ENCODE measurements at regions not wholly inside any gene's neighbourhood (a gene's known extent, or its start where the extent isn't known, plus 50 kb on each side); places are given as distances from the start of the nearest gene placed in this dataset.

- no peak for DNase-seq (ENCODE audit: low read depth)
- no peak overlapping the region for H3K4me3 ChIP-seq (ENCODE audit: low read depth, low read length)
- TF ChIP-seq MAX (IDR thresholded peaks at IDR 0.05; ENCODE audit: low read depth, low read length) (no peak), POLR2A (IDR thresholded peaks at IDR 0.05; ENCODE audit: extremely low read depth, insufficient read length) (no peak), MYC (IDR thresholded peaks at IDR 0.05; ENCODE audit: low read depth, low read length) (no peak)
- TF ChIP-seq, protein P1, sequence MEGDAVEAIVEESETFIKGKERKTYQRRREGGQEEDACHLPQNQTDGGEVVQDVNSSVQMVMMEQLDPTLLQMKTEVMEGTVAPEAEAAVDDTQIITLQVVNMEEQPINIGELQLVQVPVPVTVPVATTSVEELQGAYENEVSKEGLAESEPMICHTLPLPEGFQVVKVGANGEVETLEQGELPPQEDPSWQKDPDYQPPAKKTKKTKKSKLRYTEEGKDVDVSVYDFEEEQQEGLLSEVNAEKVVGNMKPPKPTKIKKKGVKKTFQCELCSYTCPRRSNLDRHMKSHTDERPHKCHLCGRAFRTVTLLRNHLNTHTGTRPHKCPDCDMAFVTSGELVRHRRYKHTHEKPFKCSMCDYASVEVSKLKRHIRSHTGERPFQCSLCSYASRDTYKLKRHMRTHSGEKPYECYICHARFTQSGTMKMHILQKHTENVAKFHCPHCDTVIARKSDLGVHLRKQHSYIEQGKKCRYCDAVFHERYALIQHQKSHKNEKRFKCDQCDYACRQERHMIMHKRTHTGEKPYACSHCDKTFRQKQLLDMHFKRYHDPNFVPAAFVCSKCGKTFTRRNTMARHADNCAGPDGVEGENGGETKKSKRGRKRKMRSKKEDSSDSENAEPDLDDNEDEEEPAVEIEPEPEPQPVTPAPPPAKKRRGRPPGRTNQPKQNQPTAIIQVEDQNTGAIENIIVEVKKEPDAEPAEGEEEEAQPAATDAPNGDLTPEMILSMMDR (IDR thresholded peaks at IDR 0.05; ENCODE audit: low read depth, low read length), result no peak
Observed at GRCh38 chr7:85522070-85522469, 335.2 kb upstream of the SEMA3D start.

GRCh38 chr7:85521108-85521694, 334.3 kb upstream of the SEMA3D start:
- DNase-seq (ENCODE audit: low read depth), result no peak
- TF ChIP-seq, protein P1 (IDR thresholded peaks at IDR 0.05; ENCODE audit: low read depth, low read length), result no peak
- no peak for TF ChIP-seq POLR2A (IDR thresholded peaks at IDR 0.05; ENCODE audit: extremely low read depth, insufficient read length)
- no peak for TF ChIP-seq MAX (IDR thresholded peaks at IDR 0.05; ENCODE audit: low read depth, low read length)
- TF ChIP-seq MYC (IDR thresholded peaks at IDR 0.05; ENCODE audit: low read depth, low read length), result no peak
- H3K4me3 ChIP-seq (ENCODE audit: low read depth, low read length), result no peak overlapping the region

- no peak for TF ChIP-seq MAX (IDR thresholded peaks at IDR 0.05; ENCODE audit: low read depth, low read length)
- TF ChIP-seq MYC (IDR thresholded peaks at IDR 0.05; ENCODE audit: low read depth, low read length), result no peak
- TF ChIP-seq, protein P1 (IDR thresholded peaks at IDR 0.05; ENCODE audit: low read depth, low read length), result no peak
- TF ChIP-seq POLR2A (IDR thresholded peaks at IDR 0.05; ENCODE audit: extremely low read depth, insufficient read length), result no peak
- DNase-seq (ENCODE audit: low read depth), result no peak
- H3K4me3 ChIP-seq (ENCODE audit: low read depth, low read length), result no peak overlapping the region
Observed at GRCh38 chr7:85520175-85520574, 333.3 kb upstream of the SEMA3D start.

DNA sequence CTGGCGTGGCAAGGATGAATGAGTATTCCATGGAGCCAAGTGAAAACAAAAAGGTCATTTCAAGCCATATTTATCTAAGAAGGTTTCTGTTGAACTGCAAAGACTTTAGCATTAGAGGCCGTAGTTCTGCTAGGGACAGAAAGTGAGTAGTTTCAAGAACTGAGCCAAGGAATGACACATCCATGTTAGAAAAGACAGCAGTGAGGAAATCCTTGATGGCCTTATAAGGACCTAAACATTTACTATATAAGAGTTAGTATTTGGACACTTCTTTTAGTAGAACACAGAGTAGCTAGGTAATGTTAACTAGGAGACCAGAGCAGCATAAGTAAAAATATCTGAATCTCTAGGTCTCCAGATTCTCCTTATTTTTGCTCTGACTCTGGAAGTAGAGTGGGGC, 329.8 kb upstream of the SEMA3D start:
- no peak for DNase-seq (ENCODE audit: low read depth)
- no peak for TF ChIP-seq POLR2A (IDR thresholded peaks at IDR 0.05; ENCODE audit: extremely low read depth, insufficient read length)

DNA sequence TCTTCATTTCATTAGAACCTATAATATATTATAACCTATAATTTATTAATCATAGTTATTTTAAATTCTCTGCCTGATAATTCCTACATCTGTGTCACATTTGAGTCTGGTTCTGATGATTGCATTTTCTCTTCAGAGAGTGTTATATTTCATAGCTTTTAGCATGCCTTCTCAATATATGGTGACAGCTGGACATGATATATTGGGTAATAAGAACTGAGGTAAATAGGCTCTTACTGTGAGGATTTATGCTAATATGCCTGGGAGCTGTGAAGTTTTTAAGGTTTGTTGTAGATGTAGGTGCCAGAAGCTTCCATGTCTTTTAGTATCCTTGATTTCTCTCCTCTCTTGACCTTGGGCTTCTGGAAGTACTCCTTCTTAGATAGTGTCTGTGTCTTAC, 325.9 kb upstream of the SEMA3D start:
- DNase-seq (ENCODE audit: low read depth), result no peak
- H3K4me3 ChIP-seq (ENCODE audit: low read depth, low read length), result no peak overlapping the region
- TF ChIP-seq MYC (IDR thresholded peaks at IDR 0.05; ENCODE audit: low read depth, low read length) (no peak), POLR2A (IDR thresholded peaks at IDR 0.05; ENCODE audit: extremely low read depth, insufficient read length) (no peak), MAX (IDR thresholded peaks at IDR 0.05; ENCODE audit: low read depth, low read length) (no peak)
- TF ChIP-seq, protein P1 (IDR thresholded peaks at IDR 0.05; ENCODE audit: low read depth, low read length), result no peak

More for the DNA sequence above, 329.8 kb upstream of the SEMA3D start:
- H3K4me3 ChIP-seq (ENCODE audit: low read depth, low read length), result no peak overlapping the region

GRCh38 chr7:85510287-85510686, 323.4 kb upstream of the SEMA3D start:
- no peak overlapping the region for H3K4me3 ChIP-seq (ENCODE audit: low read depth, low read length)
- no peak for DNase-seq (ENCODE audit: low read depth)
- TF ChIP-seq MAX (IDR thresholded peaks at IDR 0.05; ENCODE audit: low read depth, low read length) (no peak), MYC (IDR thresholded peaks at IDR 0.05; ENCODE audit: low read depth, low read length) (no peak), POLR2A (IDR thresholded peaks at IDR 0.05; ENCODE audit: extremely low read depth, insufficient read length) (no peak)

DNA sequence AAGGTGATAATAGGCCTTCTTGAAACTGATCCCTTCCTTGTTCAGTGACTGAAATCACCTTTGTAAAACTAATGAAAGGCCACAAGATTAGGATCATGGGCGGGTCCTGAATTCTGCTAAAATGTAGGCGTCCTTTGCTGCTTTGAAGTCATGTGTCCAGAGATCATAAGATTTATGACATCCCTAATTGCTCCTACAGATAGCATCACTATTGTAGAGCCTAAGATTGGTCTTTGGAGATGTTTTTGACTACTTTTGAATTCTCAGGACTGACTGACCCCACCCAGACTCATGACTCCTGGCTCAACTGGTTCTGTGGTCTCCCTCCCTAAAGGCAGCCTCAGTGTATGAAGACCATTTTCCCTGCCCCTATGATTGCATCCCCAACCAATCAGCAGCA, 322.6 kb upstream of the SEMA3D start:
- no peak overlapping the region for H3K4me3 ChIP-seq (ENCODE audit: low read depth, low read length)
- no peak for DNase-seq (ENCODE audit: low read depth)
- TF ChIP-seq, protein P1 (IDR thresholded peaks at IDR 0.05; ENCODE audit: low read depth, low read length), result no peak
- TF ChIP-seq MAX (IDR thresholded peaks at IDR 0.05; ENCODE audit: low read depth, low read length), result no peak
- TF ChIP-seq MYC (IDR thresholded peaks at IDR 0.05; ENCODE audit: low read depth, low read length), result no peak

Measured in NB4 (cell line).